Esophagus squamous epithelium (tissue), 5 donors: ENCODE measurements at regions not wholly inside any gene's neighbourhood (a gene's known extent, or its start where the extent isn't known, plus 50 kb on each side); places are given as distances from the start of the nearest gene placed in this dataset.
"Not testable (repeated sequence)": the region's sequence is repeated elsewhere in the genome, so short reads cannot be mapped to it uniquely, and the experiment has no call there.

Experiments used
- DNase-seq: peaks from one replicate; lab custom pipeline; 2025; lab: John Stamatoyannopoulos, UW
- H3K27ac ChIP-seq, 4 donors: fragments of 200-600 bp; sonication (generic); one replicate each; pipeline ENCODE4 v1.5.1; 2016 to 2019; ENCODE audit warnings: mild to moderate bottlenecking in 1 of 4
- H3K27me3 ChIP-seq, 4 donors: fragments of 200-600 bp; sonication (generic); 1 replicate in 3 of 4; 2 replicates in 1 of 4; pipeline versions ENCODE4 v1.5.1 to v1.6.0; 2017 to 2021; ENCODE audit warnings: antibody characterized with exemption in 1 of 4
- H3K36me3 ChIP-seq, 3 donors: fragments of 200-600 bp; sonication (generic); one replicate each; pipeline ENCODE4 v1.5.1; 2016 to 2019
- H3K4me1 ChIP-seq, 3 donors: fragments of 200-600 bp; sonication (generic); one replicate each; pipeline ENCODE4 v1.5.1; 2017 to 2019
- H3K4me3 ChIP-seq, 4 donors: fragments of 200-600 bp; sonication (generic); 1 replicate in 3 of 4; 2 replicates in 1 of 4; pipeline ENCODE4 v1.5.1; 2016 to 2019; ENCODE audit warnings: mild to moderate bottlenecking in 2 of 4, moderate library complexity in 1 of 4
- H3K9me3 ChIP-seq, 3 donors: fragments of 200-600 bp; sonication (generic); one replicate each; pipeline ENCODE4 v1.5.1; 2016 to 2019
- POLR2A ChIP-seq, 4 donors: fragments of 450-650 bp; IDR thresholded peaks; one replicate each; pipeline ENCODE4 v1.6.1; 2017; ENCODE audit warnings: antibody characterized with exemption in 4 of 4, mild to moderate bottlenecking in 4 of 4, moderate library complexity in 3 of 4
- WGBS, 2 donors: methylation state at CpG; one replicate each; pipeline ENCODE4 v1.1.5; 2018; 5-methylcytosine and 5-hydroxymethylcytosine counted together
- intact Hi-C: fragments of 100-400 bp; cut with DNase I; formaldehyde crosslinking; loops from one replicate; pipeline ENCODE4 v1.15.0; 2022
- TF ChIP-seq, protein P1 (sequence below), 6 experiments: fragments of 450-650 bp in 4 of 6; fragments of 200-600 bp in 2 of 6; sonication (generic) in 2 of 6; IDR thresholded peaks; one replicate each; pipeline ENCODE4 v1.5.1; 2016 to 2019; ENCODE audit warnings: antibody characterized with exemption in 6 of 6, mild to moderate bottlenecking in 4 of 6, moderate library complexity in 4 of 6
- donor health status: DM: yes; HTN: yes; CAD: no.

DNA sequence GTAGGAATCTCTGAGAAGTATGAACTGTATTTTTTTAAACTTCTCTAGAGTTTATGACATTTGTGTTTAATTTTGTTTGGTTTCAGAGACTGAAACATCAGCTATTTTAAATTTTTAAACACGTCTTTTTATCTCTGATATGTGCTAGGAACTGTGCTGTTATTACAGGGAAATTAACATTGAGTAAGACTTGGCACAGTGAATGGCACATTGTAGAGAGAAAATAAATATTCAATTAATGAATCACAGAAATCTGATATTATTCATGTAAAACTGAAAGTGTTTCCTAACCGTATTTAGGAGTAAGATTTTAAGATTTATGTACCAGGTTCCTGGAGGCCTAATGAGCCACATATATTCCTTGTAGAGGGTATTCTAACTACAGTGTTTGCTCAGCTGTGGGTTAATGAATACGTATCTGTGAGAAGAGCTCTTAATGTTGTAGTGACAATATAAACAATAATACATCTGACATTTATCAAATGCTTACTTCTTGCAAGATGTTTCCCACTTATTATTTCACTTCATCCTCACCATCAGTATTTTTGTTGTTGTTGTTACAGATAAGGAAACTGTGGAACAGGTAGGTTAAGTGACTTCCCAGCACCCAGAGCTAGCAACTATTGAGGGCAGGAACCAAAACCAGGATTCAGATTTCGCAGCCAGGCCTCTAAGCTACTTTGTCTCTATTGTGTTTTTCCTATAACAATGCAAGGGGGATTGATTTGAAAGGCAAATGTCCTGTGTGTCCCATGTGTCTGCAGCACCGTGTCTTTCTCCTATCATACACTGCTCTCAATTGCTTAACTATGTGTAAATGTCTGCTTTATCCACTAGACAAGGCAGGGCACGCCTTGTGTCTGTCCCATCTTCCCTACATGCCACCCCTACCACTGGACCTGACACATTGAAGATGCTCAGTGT lies 121.1 kb upstream of the FAM9C start:
- Histone ChIP-seq H3K9me3 (no peaks in the 10 kb centered on the region), H3K36me3 (no peaks in the 10 kb centered on the region), H3K27me3 (no peaks in the 10 kb centered on the region), H3K27ac (peak overlapping the region in 3 of 4 donors; percentile 8 to 56 (median 50)), H3K4me3 (no peak overlapping the region), H3K4me1 (peaks cover 0 to 18% (median 0%) of the 10 kb centered on the region in 3 donors)
- intact Hi-C loops, result no loop called here
- TF ChIP-seq POLR2A (IDR thresholded peaks at IDR 0.05), result no peak
- TF ChIP-seq, protein P1, sequence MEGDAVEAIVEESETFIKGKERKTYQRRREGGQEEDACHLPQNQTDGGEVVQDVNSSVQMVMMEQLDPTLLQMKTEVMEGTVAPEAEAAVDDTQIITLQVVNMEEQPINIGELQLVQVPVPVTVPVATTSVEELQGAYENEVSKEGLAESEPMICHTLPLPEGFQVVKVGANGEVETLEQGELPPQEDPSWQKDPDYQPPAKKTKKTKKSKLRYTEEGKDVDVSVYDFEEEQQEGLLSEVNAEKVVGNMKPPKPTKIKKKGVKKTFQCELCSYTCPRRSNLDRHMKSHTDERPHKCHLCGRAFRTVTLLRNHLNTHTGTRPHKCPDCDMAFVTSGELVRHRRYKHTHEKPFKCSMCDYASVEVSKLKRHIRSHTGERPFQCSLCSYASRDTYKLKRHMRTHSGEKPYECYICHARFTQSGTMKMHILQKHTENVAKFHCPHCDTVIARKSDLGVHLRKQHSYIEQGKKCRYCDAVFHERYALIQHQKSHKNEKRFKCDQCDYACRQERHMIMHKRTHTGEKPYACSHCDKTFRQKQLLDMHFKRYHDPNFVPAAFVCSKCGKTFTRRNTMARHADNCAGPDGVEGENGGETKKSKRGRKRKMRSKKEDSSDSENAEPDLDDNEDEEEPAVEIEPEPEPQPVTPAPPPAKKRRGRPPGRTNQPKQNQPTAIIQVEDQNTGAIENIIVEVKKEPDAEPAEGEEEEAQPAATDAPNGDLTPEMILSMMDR (IDR thresholded peaks at IDR 0.05), result no peak
- DNase-seq, result no peak
- WGBS, 2 donors, result 58 to 60% methylated on average over 5 to 6 of the region's 6 CpGs

DNA sequence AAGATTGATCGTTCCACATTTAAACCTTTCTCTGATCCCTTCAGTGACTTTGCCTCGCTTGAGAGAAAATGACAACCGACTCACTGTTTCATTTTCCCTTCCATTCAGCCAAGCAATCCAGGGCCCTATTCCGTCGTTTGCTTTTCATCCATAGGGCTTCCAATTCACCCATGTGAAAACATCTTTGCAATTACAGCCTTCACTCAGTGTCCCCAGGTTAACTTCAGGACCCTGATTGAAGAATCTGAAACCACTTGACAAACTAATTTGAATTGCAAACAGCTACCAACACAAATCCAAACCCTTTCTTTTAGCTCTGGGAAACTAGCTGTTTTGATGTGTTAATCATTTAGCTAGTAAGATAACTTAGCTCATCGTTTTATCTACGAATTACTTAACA lies 120.2 kb upstream of the FAM9C start:
- Histone ChIP-seq H3K4me1 (peaks cover 0 to 23% (median 0%) of the 10 kb centered on the region in 3 donors), H3K36me3 (no peaks in the 10 kb centered on the region), H3K27ac (peak overlapping the region in 3 of 4 donors; percentile 12 to 53 (median 46)), H3K27me3 (no peaks in the 10 kb centered on the region), H3K9me3 (no peaks in the 10 kb centered on the region), H3K4me3 (no peak overlapping the region)
- no peak for TF ChIP-seq POLR2A (IDR thresholded peaks at IDR 0.05)
- intact Hi-C loops, result no loop called here
- 56 to 68% methylated on average over 7 of the region's 7 CpGs for WGBS, 2 donors
- no peak for DNase-seq

DNA sequence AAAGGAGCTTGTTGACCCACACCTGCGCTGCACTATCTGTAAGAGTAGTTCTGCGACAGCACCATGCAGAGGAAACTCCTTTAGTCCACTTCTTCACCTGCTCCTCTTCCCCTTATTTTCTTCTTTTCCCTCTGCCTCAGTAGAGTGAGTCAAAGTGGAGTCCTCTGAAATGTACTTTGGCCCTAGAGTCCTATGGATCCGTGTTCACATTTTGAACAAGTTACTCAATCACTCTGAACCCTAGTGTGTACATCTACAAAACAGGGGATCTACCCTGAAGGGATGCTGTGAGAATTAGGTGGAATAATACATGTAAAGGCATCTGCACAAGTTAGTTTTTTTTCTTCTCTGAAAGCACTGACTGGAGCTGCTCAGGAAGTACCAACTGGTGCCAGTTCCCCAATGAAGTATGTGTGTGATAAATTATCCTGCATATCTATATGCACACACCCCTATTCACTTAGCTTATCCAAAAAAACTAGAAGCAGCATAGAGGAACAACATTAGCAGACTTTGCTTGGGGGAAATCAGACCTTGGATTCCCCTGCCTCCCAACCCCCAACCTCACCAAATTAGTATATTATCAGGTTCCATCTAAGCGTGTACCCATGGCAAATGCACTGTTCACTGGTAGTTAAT lies 118.5 kb upstream of the FAM9C start:
- Histone ChIP-seq H3K9me3 (no peaks in the 10 kb centered on the region), H3K4me3 (no peak overlapping the region), H3K27me3 (no peaks in the 10 kb centered on the region), H3K36me3 (no peaks in the 10 kb centered on the region), H3K27ac (no peak overlapping the region), H3K4me1 (peaks cover 0 to 22% (median 0%) of the 10 kb centered on the region in 3 donors)
- 82 to 85% methylated on average over 4 of the region's 4 CpGs for WGBS, 2 donors
- intact Hi-C loops, result no loop called here
- DNase-seq, result no peak
- TF ChIP-seq POLR2A (IDR thresholded peaks at IDR 0.05), result no peak
- TF ChIP-seq, protein P1 (IDR thresholded peaks at IDR 0.05), result no peak

DNA sequence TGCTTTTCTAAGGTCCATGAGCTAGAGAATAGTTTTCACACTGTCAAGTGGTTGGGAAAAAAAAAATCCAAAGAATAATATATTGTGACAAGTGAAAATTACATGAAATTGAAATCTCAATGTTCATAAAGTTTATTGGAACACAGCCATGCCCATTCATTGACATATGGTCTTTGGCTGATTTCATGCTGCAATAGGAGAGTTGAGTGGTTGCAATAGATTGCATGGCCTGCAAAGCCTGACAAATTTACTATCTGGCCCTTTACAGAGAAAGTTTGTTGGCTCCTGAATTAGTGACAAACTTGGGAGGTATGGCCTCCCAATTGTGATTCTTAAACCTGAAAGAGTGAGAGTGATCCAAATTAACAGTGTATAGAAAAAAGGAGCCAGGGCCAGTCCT lies 115.5 kb upstream of the FAM9C start:
- no peak for DNase-seq
- no peaks in the 10 kb centered on the region for H3K27me3 ChIP-seq
- intact Hi-C loops, result no loop called here
- H3K36me3 ChIP-seq, result no peaks in the 10 kb centered on the region
- H3K9me3 ChIP-seq, result no peaks in the 10 kb centered on the region
- H3K4me1 ChIP-seq, result peaks cover 0 to 10% (median 0%) of the 10 kb centered on the region in 3 donors
- H3K27ac ChIP-seq, result peak overlapping the region in 1 of 4 donors; percentile 35
- no peak overlapping the region for H3K4me3 ChIP-seq
- no peak for TF ChIP-seq POLR2A (IDR thresholded peaks at IDR 0.05)
- TF ChIP-seq, protein P1 (IDR thresholded peaks at IDR 0.05), result no peak

DNA sequence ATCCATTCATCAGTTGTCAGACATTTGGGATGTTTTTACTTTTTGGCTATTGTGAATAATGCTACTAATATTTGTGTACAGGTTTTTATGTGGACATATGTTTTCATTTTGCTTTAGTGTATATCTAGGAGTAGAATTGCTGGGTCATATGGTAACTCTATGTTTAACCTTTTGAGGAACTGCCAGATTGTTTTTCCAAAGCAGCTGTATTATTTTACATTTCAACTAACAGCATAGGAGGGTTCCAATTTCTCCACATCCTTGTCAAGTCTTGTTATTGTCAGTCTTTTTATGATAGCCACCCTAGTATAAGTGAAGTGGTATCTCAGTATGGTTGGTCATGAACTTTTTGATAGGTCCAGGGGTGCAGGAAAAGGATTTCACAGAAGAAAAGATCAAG lies 114.5 kb upstream of the FAM9C start:
- no peak for DNase-seq
- no peaks in the 10 kb centered on the region for H3K27me3 ChIP-seq
- no peak overlapping the region for H3K27ac ChIP-seq
- no peak for TF ChIP-seq POLR2A (IDR thresholded peaks at IDR 0.05)
- TF ChIP-seq, protein P1 (IDR thresholded peaks at IDR 0.05), result no peak
- H3K9me3 ChIP-seq, result peaks cover 0 to 5% (median 0%) of the 10 kb centered on the region in 3 donors
- no peaks in the 10 kb centered on the region for H3K36me3 ChIP-seq
- H3K4me1 ChIP-seq, result peaks cover 0 to 10% (median 0%) of the 10 kb centered on the region in 3 donors
- intact Hi-C loops, result no loop called here
- no peak overlapping the region for H3K4me3 ChIP-seq

DNA sequence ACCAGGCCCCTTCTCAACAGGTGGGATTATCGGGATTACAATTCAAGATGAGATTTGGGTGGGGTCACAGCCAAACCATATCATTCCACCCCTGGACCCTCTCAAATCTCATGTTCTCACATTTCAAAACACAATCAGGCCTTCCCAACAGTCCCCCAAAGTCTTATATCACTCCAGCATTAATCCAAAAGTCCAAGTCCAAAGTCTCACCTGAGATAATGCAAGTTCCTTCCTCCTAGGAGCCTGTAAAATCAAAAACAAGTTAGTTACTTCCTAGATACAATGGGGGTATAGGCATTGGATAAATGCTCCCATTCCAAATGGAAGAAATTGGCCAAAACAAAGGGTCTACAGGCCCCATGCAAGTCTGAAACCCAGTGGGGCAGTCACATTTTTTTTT lies 111.1 kb upstream of the FAM9C start:
- H3K27me3 ChIP-seq, H3K9me3 ChIP-seq, H3K4me1 ChIP-seq, H3K4me3 ChIP-seq, DNase-seq, H3K36me3 ChIP-seq, intact Hi-C loops, H3K27ac ChIP-seq: not testable (repeated sequence)
- whole genome bisulfite sequencing, 2 donors, result 80 to 93% methylated on average over 1 of the region's 1 CpG
